Gastrocnemius medialis (tissue), 4 donors: ENCODE measurements at regions not wholly inside any gene's neighbourhood (a gene's known extent, or its start where the extent isn't known, plus 50 kb on each side); places are given as distances from the start of the nearest gene placed in this dataset.
A peak's percentile ranks its signal among the peaks of the same experiment; 100 is the strongest.

Source experiments
- ATAC-seq, 2 donors: fragments of 150-250 bp; one replicate each; pipeline ENCODE4 v1.9.1; 2016
- DNase-seq, 2 donors: peaks; one replicate each; pipeline ENCODE4 v3.0.0-alpha.2; 2019
- H3K27ac ChIP-seq, 4 donors: fragments of 200-600 bp; sonication (generic); 1 replicate in 1 of 4; 2 replicates in 3 of 4; pipeline ENCODE4 v1.5.1; 2016 to 2018; ENCODE audit warnings: mild to moderate bottlenecking in 2 of 4, moderate library complexity in 1 of 4
- H3K27me3 ChIP-seq, 3 donors: fragments of 200-600 bp; sonication (generic) in 2 of 3; 1 replicate in 1 of 3; 2 replicates in 2 of 3; pipeline versions ENCODE4 v1.5.1 to v1.6.0; 2016 to 2019; ENCODE audit warnings: mild to moderate bottlenecking in 1 of 3, moderate library complexity in 1 of 3
- H3K36me3 ChIP-seq, 2 donors: fragments of 200-600 bp; sonication (generic) in 1 of 2; one replicate each; pipeline ENCODE4 v1.5.1; 2017 to 2018
- H3K4me1 ChIP-seq, 2 donors: fragments of 200-600 bp; sonication (generic) in 1 of 2; one replicate each; pipeline ENCODE4 v1.5.1; 2016 to 2017; ENCODE audit warnings: mild to moderate bottlenecking in 2 of 2
- H3K4me3 ChIP-seq, 4 donors: fragments of 200-600 bp; sonication (generic) in 3 of 4; 1 replicate in 1 of 4; 2 replicates in 3 of 4; pipeline ENCODE4 v1.5.1; 2016 to 2019; ENCODE audit warnings: mild to moderate bottlenecking in 2 of 4
- H3K9me3 ChIP-seq, 3 donors: fragments of 200-600 bp; sonication (generic) in 2 of 3; 1 replicate in 1 of 3; 2 replicates in 2 of 3; pipeline ENCODE4 v1.5.1; 2016 to 2019
- CTCF ChIP-seq, 5 experiments: fragments of 450-650 bp in 3 of 5; fragments of 200-600 bp in 2 of 5; sonication (generic) in 2 of 5; IDR thresholded peaks in 4 of 5; conservative IDR thresholded peaks in 1 of 5; 1 replicate in 4 of 5; 2 replicates in 1 of 5; pipeline ENCODE4 v1.5.1; 2016 to 2019; ENCODE audit warnings: antibody characterized with exemption in 5 of 5, mild to moderate bottlenecking in 3 of 5, moderate library complexity in 3 of 5
- POLR2A ChIP-seq, 2 donors: fragments of 450-650 bp; IDR thresholded peaks; one replicate each; pipeline ENCODE4 v1.6.1; 2017; ENCODE audit warnings: antibody characterized with exemption in 2 of 2, mild to moderate bottlenecking in 2 of 2, moderate library complexity in 2 of 2
- in situ Hi-C, 4 donors: fragments of 200-750 bp; cut with MboI; loops; one replicate each; pipeline versions ENCODE4 v1.15.0 to v1.8.0; 2017; ENCODE audit warnings: low sequenced_read_pairs in 4 of 4
- intact Hi-C: fragments of 100-400 bp; cut with DNase I; formaldehyde crosslinking; loops from one replicate; pipeline ENCODE4 v1.15.1; 2023; ENCODE audit warnings: low total_unique reads

GRCh38 chr3:26099692-26100091, 309.8 kb downstream of the OXSM start:
- Histone ChIP-seq H3K27me3 (no peaks in the 10 kb centered on the region), H3K4me3 (no peak overlapping the region), H3K27ac (peak overlapping the region; percentile 76 to 86 (median 81)), H3K9me3 (peaks cover 0 to 5% (median 0%) of the 10 kb centered on the region in 3 donors), H3K36me3 (no peaks in the 10 kb centered on the region), H3K4me1 (peaks cover 42 to 56% of the 10 kb centered on the region in 2 donors)
- TF ChIP-seq POLR2A (IDR thresholded peaks at IDR 0.05) (peak in 1 of 2 donors; percentile 21), CTCF (IDR thresholded peaks at IDR 0.05 in 4 of 5, conservative IDR thresholded peaks at IDR 0.05 in 1 of 5) (no peak)
- DNase-seq (peak; percentile 33 to 57), ATAC-seq (peak; percentile 98)
- in situ Hi-C loops (loop anchor here in 3 of 4 donors (25.0 kb wide), 2 partner anchors 187 to 437 kb away; partner anchors contain the start of gene TOP2B (in 2 of the 3)), intact Hi-C loops (loop anchor here (2.0 to 10.0 kb wide), 3 partner anchors 31 to 435 kb away; partner anchors contain the start of genes NGLY1 and TOP2B)

GRCh38 chr3:26100176-26100575, 310.3 kb downstream of the OXSM start:
- in situ Hi-C loops: loop anchor here in 3 of 4 donors (25.0 kb wide), 2 partner anchors 188 to 438 kb away; partner anchors contain the start of gene TOP2B (in 2 of the 3)

GRCh38 chr3:26102376-26102775, 312.5 kb downstream of the OXSM start:
- Histone ChIP-seq H3K4me3 (no peak overlapping the region), H3K27ac (peak overlapping the region; percentile 39 to 86 (median 81)), H3K4me1 (peaks cover 61 to 71% of the 10 kb centered on the region in 2 donors), H3K27me3 (no peaks in the 10 kb centered on the region), H3K36me3 (no peaks in the 10 kb centered on the region), H3K9me3 (peaks cover 0 to under 1% (median 0%) of the 10 kb centered on the region in 3 donors)
- TF ChIP-seq CTCF (IDR thresholded peaks at IDR 0.05 in 4 of 5, conservative IDR thresholded peaks at IDR 0.05 in 1 of 5) (no peak), POLR2A (IDR thresholded peaks at IDR 0.05) (no peak)
- DNase-seq (no peak), ATAC-seq (no peak)
- in situ Hi-C loops: loop anchor here in 3 of 4 donors (25.0 kb wide), 2 partner anchors 190 to 440 kb away; partner anchors contain the start of gene TOP2B (in 2 of the 3)
- intact Hi-C loops: loop anchor here (10.0 kb wide), 2 partner anchors 318 to 438 kb away; partner anchors contain the start of genes NGLY1 and TOP2B

More at GRCh38 chr3:26100176-26100575, 310.3 kb downstream of the OXSM start:
- Histone ChIP-seq H3K4me3 (no peak overlapping the region), H3K27ac (peak overlapping the region; percentile 76 to 86 (median 81)), H3K27me3 (no peaks in the 10 kb centered on the region), H3K4me1 (peaks cover 47 to 61% of the 10 kb centered on the region in 2 donors), H3K9me3 (peaks cover 0 to 5% (median 0%) of the 10 kb centered on the region in 3 donors), H3K36me3 (no peaks in the 10 kb centered on the region)
- intact Hi-C loops: loop anchor here (10.0 kb wide), 2 partner anchors 315 to 435 kb away; partner anchors contain the start of genes NGLY1 and TOP2B
- TF ChIP-seq CTCF (IDR thresholded peaks at IDR 0.05 in 4 of 5, conservative IDR thresholded peaks at IDR 0.05 in 1 of 5): no peak
- ATAC-seq: no peak
- no peak for DNase-seq

- in situ Hi-C loops: loop anchor here in 3 of 4 donors (25.0 kb wide), 2 partner anchors 193 to 443 kb away; partner anchors contain the start of gene TOP2B (in 2 of the 3)
- ATAC-seq: peak in 1 of 2 donors; percentile 20
- peaks cover 53 to 60% of the 10 kb centered on the region in 2 donors for H3K4me1 ChIP-seq
- no peaks in the 10 kb centered on the region for H3K9me3 ChIP-seq
- H3K27ac ChIP-seq: peak overlapping the region in 3 of 4 donors; percentile 1 to 49 (median 32)
- H3K36me3 ChIP-seq: no peaks in the 10 kb centered on the region
- TF ChIP-seq CTCF (IDR thresholded peaks at IDR 0.05 in 4 of 5, conservative IDR thresholded peaks at IDR 0.05 in 1 of 5) (no peak), POLR2A (IDR thresholded peaks at IDR 0.05) (no peak)
- H3K27me3 ChIP-seq: no peaks in the 10 kb centered on the region
- H3K4me3 ChIP-seq: no peak overlapping the region
- no peak for DNase-seq
- intact Hi-C loops: loop anchor here (10.0 kb wide), 2 partner anchors 320 to 440 kb away; partner anchors contain the start of genes NGLY1 and TOP2B
Measured at GRCh38 chr3:26104851-26105251, 315.0 kb downstream of the OXSM start.
